T-helper 9 cell (primary cell): ENCODE measurements at regions not wholly inside any gene's neighbourhood (a gene's known extent, or its start where the extent isn't known, plus 50 kb on each side); places are given as distances from the start of the nearest gene placed in this dataset.
A peak's percentile ranks its signal among the peaks of the same experiment; 100 is the strongest.
"Not testable (repeated sequence)": the region's sequence is repeated elsewhere in the genome, so short reads cannot be mapped to it uniquely, and the experiment has no call there.

Source experiments
- DNase-seq: peaks from one replicate; pipeline ENCODE4 v3.0.0-alpha.2; 2020

- DNase-seq = no peak
Measured at GRCh38 chr1:166395729-166396128, 228.9 kb upstream of the FAM78B start.

GRCh38 chr1:166409253-166410082 lies 242.7 kb upstream of the FAM78B start:
- DNase-seq = not testable (repeated sequence)

- no peak for DNase-seq
Measured at GRCh38 chr1:166410083-166410385, 243.2 kb upstream of the FAM78B start.

- DNase-seq = not testable (repeated sequence)
Measured at GRCh38 chr1:166416831-166417230, 250.0 kb upstream of the FAM78B start.

- no peak for DNase-seq
Measured at GRCh38 chr1:166418344-166418933, 251.6 kb upstream of the FAM78B start.

GRCh38 chr1:166422586-166422985 lies 255.8 kb upstream of the FAM78B start:
- DNase-seq = not testable (repeated sequence)

GRCh38 chr1:166432655-166433054 lies 265.9 kb upstream of the FAM78B start:
- no peak for DNase-seq

- not testable (repeated sequence) for DNase-seq
Measured at GRCh38 chr1:166433404-166434304, 266.9 kb upstream of the FAM78B start.

GRCh38 chr1:166457700-166458099 lies 290.9 kb upstream of the FAM78B start:
- no peak for DNase-seq

- DNase-seq = no peak
Measured at GRCh38 chr1:166464333-166464732, 297.5 kb upstream of the FAM78B start.

- no peak for DNase-seq
Measured at GRCh38 chr1:166470014-166470413, 303.2 kb upstream of the FAM78B start.

- no peak for DNase-seq
Measured at GRCh38 chr1:166470441-166470840, 303.6 kb upstream of the FAM78B start.

- no peak for DNase-seq
Measured at GRCh38 chr1:166471359-166471758, 304.6 kb upstream of the FAM78B start.

GRCh38 chr1:166479052-166479631 lies 312.3 kb upstream of the FAM78B start:
- peak; percentile 41 for DNase-seq

GRCh38 chr1:166484471-166484870 lies 317.7 kb upstream of the FAM78B start:
- no peak for DNase-seq

- no peak for DNase-seq
Measured at GRCh38 chr1:166484871-166485270, 318.1 kb upstream of the FAM78B start.

GRCh38 chr1:166485620-166486019 lies 318.8 kb upstream of the FAM78B start:
- DNase-seq = no peak

GRCh38 chr1:166488327-166488726 lies 321.5 kb upstream of the FAM78B start:
- no peak for DNase-seq

- DNase-seq = no peak
Measured at GRCh38 chr1:166489356-166489669, 322.5 kb upstream of the FAM78B start.

- DNase-seq = peak; percentile 8
Measured at GRCh38 chr1:166489670-166490436, 323.1 kb upstream of the FAM78B start.

- no peak for DNase-seq
Measured at GRCh38 chr1:166490437-166490991, 323.7 kb upstream of the FAM78B start.

- not testable (repeated sequence) for DNase-seq
Measured at GRCh38 chr1:166493765-166494164, 327.0 kb upstream of the FAM78B start.
